Mammary epithelial cell (primary cell): ENCODE measurements at regions not wholly inside any gene's neighbourhood (a gene's known extent, or its start where the extent isn't known, plus 50 kb on each side); places are given as distances from the start of the nearest gene placed in this dataset.

ENCODE experiments used
- EZH2 ChIP-seq: IDR thresholded peaks from 2 replicates; pipeline ENCODE4 v1.6.1; 2012; ENCODE audit warnings: low read length, inconsistent platforms, borderline replicate concordance
- TF ChIP-seq, protein P1 (sequence below), 2 donors: IDR thresholded peaks in 1 of 2; conservative IDR thresholded peaks in 1 of 2; 2 replicates each; pipeline ENCODE4 v1.5.1; 2011 to 2012; ENCODE audit warnings: inconsistent platforms in 2 of 2, low read length in 2 of 2, mild to moderate bottlenecking in 2 of 2, control low read depth in 1 of 2, low read depth in 1 of 2; ENCODE audit not compliant: insufficient read depth in 1 of 2; ENCODE audit errors: extremely low read depth in 1 of 2

DNA sequence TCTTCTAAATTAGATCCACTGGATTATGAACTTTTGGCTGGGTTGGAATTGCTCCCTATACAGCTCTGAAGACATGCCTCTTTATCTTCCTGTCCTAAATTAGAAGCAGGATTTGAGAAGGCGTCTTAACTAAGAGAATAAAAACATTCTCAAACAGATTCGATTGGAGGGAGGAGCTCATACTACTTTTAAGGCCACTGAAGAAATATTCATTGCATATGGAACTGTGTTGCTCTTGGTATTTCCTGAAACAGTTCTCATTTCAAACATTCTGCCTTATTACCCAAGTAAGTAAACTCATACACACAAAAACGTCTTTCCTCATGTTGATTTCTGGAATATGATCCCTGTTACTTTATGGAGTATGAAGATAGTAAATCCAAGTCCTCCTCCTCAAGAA, 519.7 kb upstream of the CDH4 start:
- TF ChIP-seq, protein P1, sequence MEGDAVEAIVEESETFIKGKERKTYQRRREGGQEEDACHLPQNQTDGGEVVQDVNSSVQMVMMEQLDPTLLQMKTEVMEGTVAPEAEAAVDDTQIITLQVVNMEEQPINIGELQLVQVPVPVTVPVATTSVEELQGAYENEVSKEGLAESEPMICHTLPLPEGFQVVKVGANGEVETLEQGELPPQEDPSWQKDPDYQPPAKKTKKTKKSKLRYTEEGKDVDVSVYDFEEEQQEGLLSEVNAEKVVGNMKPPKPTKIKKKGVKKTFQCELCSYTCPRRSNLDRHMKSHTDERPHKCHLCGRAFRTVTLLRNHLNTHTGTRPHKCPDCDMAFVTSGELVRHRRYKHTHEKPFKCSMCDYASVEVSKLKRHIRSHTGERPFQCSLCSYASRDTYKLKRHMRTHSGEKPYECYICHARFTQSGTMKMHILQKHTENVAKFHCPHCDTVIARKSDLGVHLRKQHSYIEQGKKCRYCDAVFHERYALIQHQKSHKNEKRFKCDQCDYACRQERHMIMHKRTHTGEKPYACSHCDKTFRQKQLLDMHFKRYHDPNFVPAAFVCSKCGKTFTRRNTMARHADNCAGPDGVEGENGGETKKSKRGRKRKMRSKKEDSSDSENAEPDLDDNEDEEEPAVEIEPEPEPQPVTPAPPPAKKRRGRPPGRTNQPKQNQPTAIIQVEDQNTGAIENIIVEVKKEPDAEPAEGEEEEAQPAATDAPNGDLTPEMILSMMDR (conservative IDR thresholded peaks at IDR 0.05 in 1 of 2, IDR thresholded peaks at IDR 0.05 in 1 of 2; ENCODE audit: extremely low read depth in 1 of 2, insufficient read depth in 1 of 2, low read depth in 1 of 2, low read length in 2 of 2) = no peak
- no peak for TF ChIP-seq EZH2
